ENCODE measurements at regions not wholly inside any gene's neighbourhood (a gene's known extent, or its start where the extent isn't known, plus 50 kb on each side); places are given as distances from the start of the nearest gene placed in this dataset.

- H3K79me2 ChIP-seq (ENCODE audit: control insufficient read depth, insufficient read depth, low read length), result no peaks in the 10 kb centered on the region
- H3K27me3 Mint-ChIP-seq, result peaks cover 3% of the 10 kb centered on the region
- POLR2A ChIA-PET, result no interaction called here
- no peak overlapping the region for H3K4me3 Mint-ChIP-seq
- intact Hi-C loops (cut with micrococcal nuclease), result no loop called here
- no peak overlapping the region for H3K4me2 ChIP-seq (replicated peaks; ENCODE audit: low read depth, low read length, poor library complexity, severe bottlenecking)
- H4K20me1 ChIP-seq (ENCODE audit: control insufficient read depth, insufficient read depth, low read length, poor library complexity, severe bottlenecking), result no peaks in the 10 kb centered on the region
- peaks cover 0 to 3% (median 0%) of the 10 kb centered on the region in 3 donors for H3K9me3 ChIP-seq (ENCODE audit: control extremely low read depth in 1 of 3, control insufficient read depth in 2 of 3, insufficient read depth in 1 of 3, low read length in 2 of 3)
- no peak overlapping the region for H3K27ac Mint-ChIP-seq
- WGBS (ENCODE audit: insufficient coverage), result 87% methylated on average over 10 of the region's 17 CpGs
- CTCF ChIA-PET, result no interaction called here
- no peak overlapping the region for H3K9ac ChIP-seq (ENCODE audit: low read length)
- H3K36me3 ChIP-seq (replicated peaks in 1 of 2; ENCODE audit: control extremely low read depth in 1 of 2, control insufficient read depth in 1 of 2, extremely low read depth in 1 of 2, insufficient read depth in 2 of 2, low read length in 1 of 2), result no peaks in the 10 kb centered on the region
- DNase-seq (no peak), ATAC-seq (ENCODE audit: low read depth) (no peak)
- TF ChIP-seq CTCF (IDR thresholded peaks at IDR 0.05) (no peak), EZH2 (IDR thresholded peaks at IDR 0.05; ENCODE audit: borderline replicate concordance, insufficient read depth, low read depth, low read length, poor library complexity, severe bottlenecking) (no peak)
- H3K4me3 ChIP-seq (ENCODE audit: control extremely low read depth in 1 of 5, extremely low read depth in 1 of 5, insufficient read depth in 1 of 5, low read depth in 2 of 5, low read length in 4 of 5), result no peak overlapping the region
- no peaks in the 10 kb centered on the region for H3K4me1 ChIP-seq (ENCODE audit: control insufficient read depth in 2 of 2, insufficient read depth in 2 of 2, low read length in 2 of 2)
- H3K4me1 Mint-ChIP-seq, result no peaks in the 10 kb centered on the region
- no peaks in the 10 kb centered on the region for H3K27me3 ChIP-seq (replicated peaks in 1 of 4; ENCODE audit: control extremely low read depth in 1 of 4, control insufficient read depth in 3 of 4, insufficient read depth in 4 of 4, low read length in 3 of 4)
- no peak overlapping the region for H2AFZ ChIP-seq (ENCODE audit: insufficient read depth, low read depth, low read length, poor library complexity, severe bottlenecking)
- no peaks in the 10 kb centered on the region for H3K9me3 Mint-ChIP-seq (ENCODE audit: insufficient read depth)
- no peak overlapping the region for H3K27ac ChIP-seq (ENCODE audit: low read length in 2 of 2)
These were observed 204.5 kb upstream of the CXCL12 start for GRCh38 chr10:44589181-44589943.

- intact Hi-C loops (cut with micrococcal nuclease), result no loop called here
- TF ChIP-seq EZH2 (IDR thresholded peaks at IDR 0.05; ENCODE audit: borderline replicate concordance, insufficient read depth, low read depth, low read length, poor library complexity, severe bottlenecking) (no peak), CTCF (IDR thresholded peaks at IDR 0.05) (no peak)
- POLR2A ChIA-PET, result no interaction called here
- H3K27me3 Mint-ChIP-seq, result peaks cover 3% of the 10 kb centered on the region
- no peak overlapping the region for H3K4me3 Mint-ChIP-seq
- H3K79me2 ChIP-seq (ENCODE audit: control insufficient read depth, insufficient read depth, low read length), result no peaks in the 10 kb centered on the region
- DNase-seq (no peak), ATAC-seq (ENCODE audit: low read depth) (no peak)
- WGBS (ENCODE audit: insufficient coverage), result 84% methylated on average over 4 of the region's 5 CpGs
- no peak overlapping the region for H2AFZ ChIP-seq (ENCODE audit: insufficient read depth, low read depth, low read length, poor library complexity, severe bottlenecking)
- H3K27ac Mint-ChIP-seq, result no peak overlapping the region
- H3K4me1 ChIP-seq (ENCODE audit: control insufficient read depth in 2 of 2, insufficient read depth in 2 of 2, low read length in 2 of 2), result no peaks in the 10 kb centered on the region
- H3K27ac ChIP-seq (ENCODE audit: low read length in 2 of 2), result no peak overlapping the region
- no peaks in the 10 kb centered on the region for H3K27me3 ChIP-seq (replicated peaks in 1 of 4; ENCODE audit: control extremely low read depth in 1 of 4, control insufficient read depth in 3 of 4, insufficient read depth in 4 of 4, low read length in 3 of 4)
- no peaks in the 10 kb centered on the region for H3K4me1 Mint-ChIP-seq
- CTCF ChIA-PET, result no interaction called here
- no peak overlapping the region for H3K9ac ChIP-seq (ENCODE audit: low read length)
- peaks cover 0 to 6% (median 0%) of the 10 kb centered on the region in 3 donors for H3K9me3 ChIP-seq (ENCODE audit: control extremely low read depth in 1 of 3, control insufficient read depth in 2 of 3, insufficient read depth in 1 of 3, low read length in 2 of 3)
- H3K4me2 ChIP-seq (replicated peaks; ENCODE audit: low read depth, low read length, poor library complexity, severe bottlenecking), result no peak overlapping the region
- no peaks in the 10 kb centered on the region for H4K20me1 ChIP-seq (ENCODE audit: control insufficient read depth, insufficient read depth, low read length, poor library complexity, severe bottlenecking)
- no peak overlapping the region for H3K4me3 ChIP-seq (ENCODE audit: control extremely low read depth in 1 of 5, extremely low read depth in 1 of 5, insufficient read depth in 1 of 5, low read depth in 2 of 5, low read length in 4 of 5)
- H3K9me3 Mint-ChIP-seq (ENCODE audit: insufficient read depth), result no peaks in the 10 kb centered on the region
- H3K36me3 ChIP-seq (replicated peaks in 1 of 2; ENCODE audit: control extremely low read depth in 1 of 2, control insufficient read depth in 1 of 2, extremely low read depth in 1 of 2, insufficient read depth in 2 of 2, low read length in 1 of 2), result no peaks in the 10 kb centered on the region
These were observed 205.1 kb upstream of the CXCL12 start for GRCh38 chr10:44589944-44590449.

Data from B cell (primary cell).